HepG2 (cell line): ENCODE measurements at regions not wholly inside any gene's neighbourhood (a gene's known extent, or its start where the extent isn't known, plus 50 kb on each side); places are given as distances from the start of the nearest gene placed in this dataset.

Experiments used
- ATF1 ChIP-seq: IDR thresholded peaks from 2 replicates; pipeline ENCODE4 v1.6.1; 2016; ENCODE audit warnings: mild to moderate bottlenecking, control low read depth
- CBX5 ChIP-seq: sonication (generic); formaldehyde crosslinking; IDR thresholded peaks from 2 replicates; pipeline ENCODE4 v1.4.0; 2020; ENCODE audit warnings: missing genetic modification reagents, borderline replicate concordance
- CEBPG ChIP-seq: IDR thresholded peaks from 2 replicates; pipeline ENCODE4 v1.6.1; 2016
- PCBP1 ChIP-seq: fragments of 200-400 bp; formaldehyde crosslinking; IDR thresholded peaks from 2 replicates; pipeline ENCODE4 v1.6.1; 2017; ENCODE audit warnings: mild to moderate bottlenecking, low read depth, low read length, borderline replicate concordance
- ZBTB7B ChIP-seq: sonication (generic); formaldehyde crosslinking; IDR thresholded peaks from 2 replicates; pipeline ENCODE4 v1.4.0; 2020; ENCODE audit warnings: missing genetic modification reagents
- ZNF432 ChIP-seq: sonication (generic); formaldehyde crosslinking; IDR thresholded peaks from 2 replicates; pipeline ENCODE4 v1.5.0; 2020; ENCODE audit warnings: missing genetic modification reagents, mild to moderate bottlenecking, borderline replicate concordance
- TF ChIP-seq, protein P1 (sequence below): sonication (generic); formaldehyde crosslinking; IDR thresholded peaks from 2 replicates; pipeline ENCODE4 v1.5.0; 2020; ENCODE audit warnings: mild to moderate bottlenecking, missing genetic modification reagents, moderate library complexity

DNA sequence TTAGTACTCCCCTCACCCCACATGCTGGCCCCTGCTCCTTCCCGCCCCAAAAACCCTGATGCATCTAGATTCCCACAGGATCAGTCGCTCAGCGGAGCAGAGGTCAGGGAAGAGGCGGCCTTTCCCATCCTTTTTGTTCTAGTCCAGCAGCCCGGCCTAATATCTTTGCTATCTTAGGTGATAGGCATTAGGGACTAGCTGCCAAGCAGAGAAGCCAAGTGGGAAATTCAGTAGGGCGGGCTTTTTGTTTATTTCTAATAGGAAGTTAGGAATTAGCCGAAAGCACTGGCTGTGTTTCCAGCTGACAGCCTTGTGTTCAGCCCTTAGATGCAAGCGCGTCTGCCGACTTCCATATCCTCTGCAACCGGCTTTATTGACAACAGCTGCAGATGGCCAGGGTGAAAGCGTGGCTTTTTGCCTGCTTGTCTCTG is 59.0 kb upstream of the BCAR3 start:
- no peak for TF ChIP-seq ATF1 (CRISPR knock-in tag)
- no peak for TF ChIP-seq CBX5 (CRISPR knock-in tag)
- no peak for TF ChIP-seq CEBPG (CRISPR knock-in tag)
- no peak for TF ChIP-seq ZBTB7B (CRISPR knock-in tag)
- TF ChIP-seq, protein P1, sequence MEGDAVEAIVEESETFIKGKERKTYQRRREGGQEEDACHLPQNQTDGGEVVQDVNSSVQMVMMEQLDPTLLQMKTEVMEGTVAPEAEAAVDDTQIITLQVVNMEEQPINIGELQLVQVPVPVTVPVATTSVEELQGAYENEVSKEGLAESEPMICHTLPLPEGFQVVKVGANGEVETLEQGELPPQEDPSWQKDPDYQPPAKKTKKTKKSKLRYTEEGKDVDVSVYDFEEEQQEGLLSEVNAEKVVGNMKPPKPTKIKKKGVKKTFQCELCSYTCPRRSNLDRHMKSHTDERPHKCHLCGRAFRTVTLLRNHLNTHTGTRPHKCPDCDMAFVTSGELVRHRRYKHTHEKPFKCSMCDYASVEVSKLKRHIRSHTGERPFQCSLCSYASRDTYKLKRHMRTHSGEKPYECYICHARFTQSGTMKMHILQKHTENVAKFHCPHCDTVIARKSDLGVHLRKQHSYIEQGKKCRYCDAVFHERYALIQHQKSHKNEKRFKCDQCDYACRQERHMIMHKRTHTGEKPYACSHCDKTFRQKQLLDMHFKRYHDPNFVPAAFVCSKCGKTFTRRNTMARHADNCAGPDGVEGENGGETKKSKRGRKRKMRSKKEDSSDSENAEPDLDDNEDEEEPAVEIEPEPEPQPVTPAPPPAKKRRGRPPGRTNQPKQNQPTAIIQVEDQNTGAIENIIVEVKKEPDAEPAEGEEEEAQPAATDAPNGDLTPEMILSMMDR (CRISPR knock-in tag) = no peak
- TF ChIP-seq ZNF432 (CRISPR knock-in tag) = no peak
- no peak for TF ChIP-seq PCBP1
